ENCODE measurements at regions not wholly inside any gene's neighbourhood (a gene's known extent, or its start where the extent isn't known, plus 50 kb on each side); places are given as distances from the start of the nearest gene placed in this dataset.

DNA sequence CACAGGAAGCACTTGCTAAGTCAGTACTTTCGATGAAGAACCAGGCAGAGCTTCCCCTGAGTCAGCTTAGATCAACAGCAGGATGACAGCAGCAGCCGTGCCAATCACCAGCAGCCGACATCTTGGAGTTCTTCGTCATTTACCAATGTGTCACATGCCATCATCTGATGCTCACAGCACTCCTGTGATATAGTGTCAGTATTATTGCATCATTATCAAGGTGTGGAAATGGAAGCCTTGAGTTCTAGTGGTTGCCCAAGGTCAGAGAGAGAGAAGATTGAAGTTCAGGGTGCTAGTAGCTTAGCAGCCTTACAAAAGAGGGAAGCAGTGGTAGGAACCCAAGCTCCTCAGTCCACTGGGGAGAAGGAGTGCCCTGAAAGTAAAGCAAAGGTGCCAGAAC, 331.5 kb downstream of the ZNF536 start:
- TF ChIP-seq POLR2A (IDR thresholded peaks at IDR 0.05) (no peak), POLR2AphosphoS5 (IDR thresholded peaks at IDR 0.05) (no peak)
- TF ChIP-seq, protein P1, sequence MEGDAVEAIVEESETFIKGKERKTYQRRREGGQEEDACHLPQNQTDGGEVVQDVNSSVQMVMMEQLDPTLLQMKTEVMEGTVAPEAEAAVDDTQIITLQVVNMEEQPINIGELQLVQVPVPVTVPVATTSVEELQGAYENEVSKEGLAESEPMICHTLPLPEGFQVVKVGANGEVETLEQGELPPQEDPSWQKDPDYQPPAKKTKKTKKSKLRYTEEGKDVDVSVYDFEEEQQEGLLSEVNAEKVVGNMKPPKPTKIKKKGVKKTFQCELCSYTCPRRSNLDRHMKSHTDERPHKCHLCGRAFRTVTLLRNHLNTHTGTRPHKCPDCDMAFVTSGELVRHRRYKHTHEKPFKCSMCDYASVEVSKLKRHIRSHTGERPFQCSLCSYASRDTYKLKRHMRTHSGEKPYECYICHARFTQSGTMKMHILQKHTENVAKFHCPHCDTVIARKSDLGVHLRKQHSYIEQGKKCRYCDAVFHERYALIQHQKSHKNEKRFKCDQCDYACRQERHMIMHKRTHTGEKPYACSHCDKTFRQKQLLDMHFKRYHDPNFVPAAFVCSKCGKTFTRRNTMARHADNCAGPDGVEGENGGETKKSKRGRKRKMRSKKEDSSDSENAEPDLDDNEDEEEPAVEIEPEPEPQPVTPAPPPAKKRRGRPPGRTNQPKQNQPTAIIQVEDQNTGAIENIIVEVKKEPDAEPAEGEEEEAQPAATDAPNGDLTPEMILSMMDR (IDR thresholded peaks at IDR 0.05): no peak
